ENCODE measurements at regions not wholly inside any gene's neighbourhood (a gene's known extent, or its start where the extent isn't known, plus 50 kb on each side); places are given as distances from the start of the nearest gene placed in this dataset.

DNA sequence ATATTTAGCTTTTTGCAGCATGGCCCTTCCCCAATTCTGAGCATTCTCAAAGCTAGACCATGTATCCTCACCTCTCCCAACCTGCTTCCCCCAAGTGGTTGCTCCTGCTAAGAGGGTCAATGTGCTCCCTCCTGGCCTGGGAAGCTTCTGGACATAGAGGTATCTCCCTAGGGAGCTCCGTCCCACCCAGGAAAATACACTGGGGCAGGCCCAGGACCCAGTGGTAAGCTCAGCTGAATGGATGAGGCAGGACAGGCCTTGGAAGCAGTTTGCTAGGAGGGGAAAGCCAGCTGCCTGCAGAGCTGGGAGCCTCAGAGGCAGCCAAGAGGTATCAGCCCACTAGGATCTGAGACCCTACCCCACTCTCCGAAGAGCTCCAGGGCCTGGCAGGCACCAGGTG lies 1721.6 kb downstream of the TP53TG3F start:
- no peaks in the 10 kb centered on the region for H3K9me3 ChIP-seq
- H3K27ac Mint-ChIP-seq (ENCODE audit: unreplicated experiment) = no peak overlapping the region
- intact Hi-C loops (cut with micrococcal nuclease; ENCODE audit: unreplicated experiment) = no loop called here
- no peak for DNase-seq
- ChIA-PET CTCF (no interaction called here), POLR2A (no interaction called here)
- H3K4me3 ChIP-seq (ENCODE audit: low read depth, low read length) = no peak overlapping the region
- no TSS peak for BruUV-seq (replicated peaks)
- H3K27me3 ChIP-seq (replicated peaks; ENCODE audit: control insufficient read depth, insufficient read depth, low read length) = no peaks in the 10 kb centered on the region
- no peaks in the 10 kb centered on the region for H3K9me3 Mint-ChIP-seq (ENCODE audit: unreplicated experiment)
- no peaks in the 10 kb centered on the region for H3K27me3 Mint-ChIP-seq (ENCODE audit: insufficient read depth, unreplicated experiment)
- H3K4me1 Mint-ChIP-seq (ENCODE audit: low read depth, unreplicated experiment) = no peaks in the 10 kb centered on the region
- no peaks in the 10 kb centered on the region for H3K36me3 Mint-ChIP-seq (ENCODE audit: insufficient read depth, unreplicated experiment)
- TF ChIP-seq, protein P1, sequence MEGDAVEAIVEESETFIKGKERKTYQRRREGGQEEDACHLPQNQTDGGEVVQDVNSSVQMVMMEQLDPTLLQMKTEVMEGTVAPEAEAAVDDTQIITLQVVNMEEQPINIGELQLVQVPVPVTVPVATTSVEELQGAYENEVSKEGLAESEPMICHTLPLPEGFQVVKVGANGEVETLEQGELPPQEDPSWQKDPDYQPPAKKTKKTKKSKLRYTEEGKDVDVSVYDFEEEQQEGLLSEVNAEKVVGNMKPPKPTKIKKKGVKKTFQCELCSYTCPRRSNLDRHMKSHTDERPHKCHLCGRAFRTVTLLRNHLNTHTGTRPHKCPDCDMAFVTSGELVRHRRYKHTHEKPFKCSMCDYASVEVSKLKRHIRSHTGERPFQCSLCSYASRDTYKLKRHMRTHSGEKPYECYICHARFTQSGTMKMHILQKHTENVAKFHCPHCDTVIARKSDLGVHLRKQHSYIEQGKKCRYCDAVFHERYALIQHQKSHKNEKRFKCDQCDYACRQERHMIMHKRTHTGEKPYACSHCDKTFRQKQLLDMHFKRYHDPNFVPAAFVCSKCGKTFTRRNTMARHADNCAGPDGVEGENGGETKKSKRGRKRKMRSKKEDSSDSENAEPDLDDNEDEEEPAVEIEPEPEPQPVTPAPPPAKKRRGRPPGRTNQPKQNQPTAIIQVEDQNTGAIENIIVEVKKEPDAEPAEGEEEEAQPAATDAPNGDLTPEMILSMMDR (IDR thresholded peaks at IDR 0.05; ENCODE audit: insufficient read depth in 1 of 2, low read depth in 1 of 2, low read length in 1 of 2, severe bottlenecking in 1 of 2, unreplicated experiment in 1 of 2) = no peak
- no peaks in the 10 kb centered on the region for H3K36me3 ChIP-seq (ENCODE audit: control insufficient read depth, insufficient read depth, low read length)
- no peaks in the 10 kb centered on the region for H3K4me1 ChIP-seq
- H3K4me3 Mint-ChIP-seq (ENCODE audit: unreplicated experiment) = no peak overlapping the region

DNA sequence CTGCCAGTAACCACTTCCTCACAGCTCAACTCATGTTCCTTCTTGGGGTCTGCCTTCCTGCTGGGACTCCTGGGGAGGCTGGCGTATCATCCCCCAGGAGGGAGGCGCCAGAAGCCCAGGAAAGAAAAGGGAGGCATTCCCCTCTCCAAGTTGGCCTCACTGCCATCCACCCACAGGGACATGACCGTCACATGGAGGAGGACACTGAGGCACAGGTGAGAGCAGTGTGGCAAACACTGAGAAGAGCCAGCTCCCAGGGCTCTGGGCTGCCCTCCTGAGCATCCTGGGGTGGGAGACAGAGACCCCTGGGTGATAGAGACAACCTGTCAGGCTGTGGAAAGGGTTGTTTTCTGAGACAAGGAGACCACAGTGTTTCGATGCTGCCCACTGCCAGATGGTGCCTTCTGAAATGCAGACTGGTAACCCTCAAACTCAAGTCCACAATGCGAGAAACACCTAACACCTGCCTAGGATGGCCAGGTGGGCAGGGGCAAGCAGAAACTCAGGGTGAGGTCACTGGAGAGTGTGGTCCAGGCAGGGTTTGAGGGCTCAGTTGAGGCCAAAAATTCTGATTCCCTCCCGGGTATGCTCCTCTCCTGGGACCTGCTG lies 1722.1 kb downstream of the TP53TG3F start:
- no peaks in the 10 kb centered on the region for H3K9me3 ChIP-seq
- no peaks in the 10 kb centered on the region for H3K9me3 Mint-ChIP-seq (ENCODE audit: unreplicated experiment)
- no peak for DNase-seq
- no peaks in the 10 kb centered on the region for H3K27me3 ChIP-seq (replicated peaks; ENCODE audit: control insufficient read depth, insufficient read depth, low read length)
- no peaks in the 10 kb centered on the region for H3K4me1 Mint-ChIP-seq (ENCODE audit: low read depth, unreplicated experiment)
- no peak overlapping the region for H3K4me3 Mint-ChIP-seq (ENCODE audit: unreplicated experiment)
- no peak overlapping the region for H3K27ac Mint-ChIP-seq (ENCODE audit: unreplicated experiment)
- TF ChIP-seq, protein P1 (IDR thresholded peaks at IDR 0.05; ENCODE audit: insufficient read depth in 1 of 2, low read depth in 1 of 2, low read length in 1 of 2, severe bottlenecking in 1 of 2, unreplicated experiment in 1 of 2) = no peak
- no peak overlapping the region for H3K4me3 ChIP-seq (ENCODE audit: low read depth, low read length)
- intact Hi-C loops (cut with micrococcal nuclease; ENCODE audit: unreplicated experiment) = no loop called here
- H3K4me1 ChIP-seq = no peaks in the 10 kb centered on the region
- H3K36me3 Mint-ChIP-seq (ENCODE audit: insufficient read depth, unreplicated experiment) = peaks cover 4% of the 10 kb centered on the region
- H3K36me3 ChIP-seq (ENCODE audit: control insufficient read depth, insufficient read depth, low read length) = no peaks in the 10 kb centered on the region
- POLR2A ChIA-PET = no interaction called here
- CTCF ChIA-PET = no interaction called here
- no peaks in the 10 kb centered on the region for H3K27me3 Mint-ChIP-seq (ENCODE audit: insufficient read depth, unreplicated experiment)
- BruUV-seq (replicated peaks) = no TSS peak

DNA sequence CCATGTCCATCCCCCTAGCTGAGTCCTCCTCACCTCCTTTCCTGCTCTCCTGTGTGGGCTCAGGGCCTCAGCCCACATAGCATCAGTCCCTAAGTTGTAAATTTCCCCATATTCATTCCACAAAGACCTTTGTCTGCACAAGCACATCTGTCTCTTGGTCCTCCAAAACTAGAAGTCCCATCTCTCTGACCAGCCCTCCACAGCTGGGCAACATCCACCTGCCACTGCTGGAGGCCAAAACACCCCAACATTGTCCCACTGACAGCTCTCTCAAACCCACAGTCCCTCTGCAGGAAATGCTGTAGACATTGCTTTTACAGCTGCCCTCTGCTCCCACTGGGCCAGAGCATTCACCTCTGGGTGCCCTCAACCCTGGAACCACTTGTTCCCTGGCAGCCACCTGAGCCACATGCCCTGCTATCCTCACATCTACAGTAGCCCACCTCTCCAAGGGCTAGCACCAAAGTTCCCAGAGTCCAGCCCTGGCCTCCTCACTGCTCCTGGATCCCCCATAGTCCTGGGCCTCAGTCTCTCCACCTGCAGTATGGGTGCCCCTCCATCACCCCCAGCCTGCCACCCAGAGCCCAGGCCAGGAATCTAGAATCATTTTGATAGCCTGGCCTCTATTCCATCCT lies 1722.7 kb downstream of the TP53TG3F start:
- no peak for DNase-seq
- CTCF ChIA-PET = no interaction called here
- no peaks in the 10 kb centered on the region for H3K27me3 Mint-ChIP-seq (ENCODE audit: insufficient read depth, unreplicated experiment)
- BruUV-seq (replicated peaks) = no TSS peak
- POLR2A ChIA-PET = no interaction called here
- H3K27ac Mint-ChIP-seq (ENCODE audit: unreplicated experiment) = no peak overlapping the region
- H3K9me3 Mint-ChIP-seq (ENCODE audit: unreplicated experiment) = no peaks in the 10 kb centered on the region
- H3K4me1 Mint-ChIP-seq (ENCODE audit: low read depth, unreplicated experiment) = no peaks in the 10 kb centered on the region
- Histone ChIP-seq H3K4me1 (no peaks in the 10 kb centered on the region), H3K4me3 (ENCODE audit: low read depth, low read length) (no peak overlapping the region), H3K27me3 (replicated peaks; ENCODE audit: control insufficient read depth, insufficient read depth, low read length) (no peaks in the 10 kb centered on the region), H3K9me3 (no peaks in the 10 kb centered on the region), H3K36me3 (ENCODE audit: control insufficient read depth, insufficient read depth, low read length) (no peaks in the 10 kb centered on the region)
- TF ChIP-seq, protein P1 (IDR thresholded peaks at IDR 0.05; ENCODE audit: insufficient read depth in 1 of 2, low read depth in 1 of 2, low read length in 1 of 2, severe bottlenecking in 1 of 2, unreplicated experiment in 1 of 2) = no peak
- H3K4me3 Mint-ChIP-seq (ENCODE audit: unreplicated experiment) = no peak overlapping the region
- H3K36me3 Mint-ChIP-seq (ENCODE audit: insufficient read depth, unreplicated experiment) = peaks cover 4% of the 10 kb centered on the region
- intact Hi-C loops (cut with micrococcal nuclease; ENCODE audit: unreplicated experiment) = no loop called here
